ENCODE measurements at regions not wholly inside any gene's neighbourhood (a gene's known extent, or its start where the extent isn't known, plus 50 kb on each side); places are given as distances from the start of the nearest gene placed in this dataset.
"Not testable (repeated sequence)": the region's sequence is repeated elsewhere in the genome, so short reads cannot be mapped to it uniquely, and the experiment has no call there.

DNA sequence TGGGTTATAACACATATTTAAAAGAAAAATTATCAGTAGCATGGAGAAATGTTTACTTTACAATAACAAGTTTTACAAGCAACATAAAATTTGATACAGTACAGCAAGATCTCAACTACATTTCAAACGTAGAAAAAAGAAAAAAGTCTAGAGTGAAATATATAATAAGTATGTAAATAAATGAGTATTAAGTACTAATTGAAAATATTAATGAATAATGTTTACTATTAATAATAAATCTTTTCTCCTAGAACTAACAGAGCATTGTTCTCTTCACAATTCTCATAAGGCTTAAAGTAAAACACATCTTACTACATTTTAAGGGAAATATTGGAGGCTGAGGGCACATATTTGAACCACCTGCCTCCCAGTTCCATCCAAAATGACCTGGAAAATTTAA lies 72.1 kb downstream of the TMEM212 start:
- DNase-seq: no peak

DNA sequence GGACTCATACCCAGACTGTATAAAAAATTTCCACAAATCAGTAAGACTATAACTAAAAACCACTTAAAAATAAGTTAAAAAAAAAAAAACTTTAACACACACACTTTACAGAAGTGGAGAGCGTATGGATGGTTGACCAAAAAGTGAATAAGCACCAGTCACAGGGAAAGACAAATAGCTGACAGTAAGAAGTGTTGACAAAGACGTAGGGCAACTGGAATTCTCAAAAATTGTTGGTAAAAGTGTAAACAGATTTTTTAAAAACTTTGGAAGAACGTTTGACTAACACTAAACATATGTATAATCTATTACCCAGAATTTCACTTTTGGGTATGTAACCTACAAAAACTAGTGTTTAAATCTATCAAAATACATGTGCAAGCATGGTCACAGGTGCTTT lies 73.7 kb downstream of the TMEM212 start:
- no peak for DNase-seq

DNA sequence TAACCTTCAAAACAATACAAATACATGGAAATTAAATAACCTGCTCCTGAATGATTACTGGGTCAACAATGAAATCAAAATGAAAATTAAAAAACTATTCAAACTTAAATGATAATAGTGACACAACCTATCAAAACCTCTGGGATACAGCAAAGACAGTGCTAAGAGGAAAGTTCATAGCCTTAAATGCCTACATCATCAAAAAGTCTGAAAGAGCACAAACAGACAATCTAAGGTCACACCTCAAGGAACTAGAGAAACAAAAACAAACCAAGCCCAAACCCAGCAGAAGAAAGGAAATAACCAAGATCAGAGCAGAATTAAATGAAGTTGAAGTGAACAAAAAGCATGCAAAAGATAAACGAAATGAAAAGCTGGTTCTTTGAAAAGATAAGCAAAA lies 79.5 kb downstream of the TMEM212 start:
- DNase-seq: not testable (repeated sequence)

DNA sequence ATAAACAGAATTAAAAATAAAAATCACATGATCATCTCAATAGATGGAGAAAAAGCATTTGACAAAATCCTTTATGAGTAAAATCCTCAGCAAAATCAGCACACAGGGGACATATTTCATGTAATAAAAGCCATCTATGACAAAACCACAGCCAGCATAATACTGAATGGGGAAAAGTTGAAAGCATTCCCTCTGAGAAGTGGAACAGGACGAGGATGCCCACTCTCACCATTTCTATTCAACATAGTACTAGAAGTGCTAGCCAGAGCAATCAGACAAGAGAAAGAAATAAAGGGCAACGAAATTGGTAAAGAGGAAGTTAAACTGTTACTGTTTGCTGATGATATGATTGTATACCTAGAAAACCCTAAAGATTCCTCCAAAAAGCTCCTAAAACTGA lies 80.5 kb downstream of the TMEM212 start:
- DNase-seq: not testable (repeated sequence)

DNA sequence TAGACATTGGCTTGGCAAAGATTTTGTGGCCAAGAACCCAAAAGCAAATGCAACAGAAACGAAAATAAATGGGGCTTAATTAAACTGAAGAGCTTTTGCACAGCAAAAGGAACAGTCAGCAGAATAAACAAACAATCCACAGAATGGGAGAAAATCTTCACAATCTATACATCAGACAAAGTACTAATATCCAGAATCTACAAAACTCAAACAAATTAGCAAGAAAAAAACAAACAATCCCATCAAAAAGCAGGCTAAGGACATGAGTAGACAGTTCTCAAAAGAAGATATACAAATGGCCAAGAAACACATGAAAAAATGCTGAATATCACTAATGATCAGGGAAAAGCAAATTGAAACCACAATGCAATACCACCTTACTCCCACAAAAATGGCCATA lies 81.7 kb downstream of the TMEM212 start:
- not testable (repeated sequence) for DNase-seq

DNA sequence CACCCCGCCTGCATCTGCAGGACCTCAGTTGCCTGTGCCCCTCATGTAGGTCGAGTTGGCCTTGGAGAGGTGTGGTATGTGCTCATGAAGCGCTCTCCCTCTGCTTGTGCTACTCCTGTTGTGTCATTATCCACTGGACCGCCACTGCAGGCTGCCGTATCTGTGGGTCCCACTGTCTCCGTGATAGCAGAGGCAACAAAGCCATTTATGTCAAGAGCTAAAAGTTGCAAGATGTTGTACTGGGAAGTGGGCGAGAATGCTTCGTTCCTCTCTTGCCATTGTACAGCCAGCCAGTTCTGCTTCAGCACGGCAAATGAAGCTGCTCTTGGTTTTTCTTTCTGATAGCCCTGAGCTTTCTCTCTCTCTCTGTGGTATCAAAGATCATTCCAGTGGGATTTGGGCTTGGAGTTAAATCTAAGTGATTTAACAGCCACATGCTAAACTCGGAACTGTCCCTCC lies 89.0 kb downstream of the TMEM212 start:
- no peak for DNase-seq

DNA sequence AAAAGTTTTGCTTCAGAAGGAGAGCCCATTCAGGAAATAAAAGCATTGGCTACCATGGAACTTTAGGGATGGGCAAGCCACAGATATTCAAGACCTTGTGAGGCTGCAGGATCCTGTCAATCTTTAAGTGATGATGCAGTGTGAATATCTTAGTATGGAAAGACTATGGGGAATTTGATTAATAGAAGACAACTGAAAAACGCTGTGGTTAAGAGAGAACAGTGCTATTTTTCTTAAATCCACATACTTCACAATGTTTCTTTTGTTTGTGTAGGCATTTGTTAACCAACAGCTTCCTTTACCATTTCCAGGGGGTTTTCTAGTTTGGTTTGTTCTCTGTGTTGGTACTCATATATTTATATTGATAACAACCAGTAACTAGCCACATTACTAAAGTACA lies 90.3 kb downstream of the TMEM212 start:
- no peak for DNase-seq

DNA sequence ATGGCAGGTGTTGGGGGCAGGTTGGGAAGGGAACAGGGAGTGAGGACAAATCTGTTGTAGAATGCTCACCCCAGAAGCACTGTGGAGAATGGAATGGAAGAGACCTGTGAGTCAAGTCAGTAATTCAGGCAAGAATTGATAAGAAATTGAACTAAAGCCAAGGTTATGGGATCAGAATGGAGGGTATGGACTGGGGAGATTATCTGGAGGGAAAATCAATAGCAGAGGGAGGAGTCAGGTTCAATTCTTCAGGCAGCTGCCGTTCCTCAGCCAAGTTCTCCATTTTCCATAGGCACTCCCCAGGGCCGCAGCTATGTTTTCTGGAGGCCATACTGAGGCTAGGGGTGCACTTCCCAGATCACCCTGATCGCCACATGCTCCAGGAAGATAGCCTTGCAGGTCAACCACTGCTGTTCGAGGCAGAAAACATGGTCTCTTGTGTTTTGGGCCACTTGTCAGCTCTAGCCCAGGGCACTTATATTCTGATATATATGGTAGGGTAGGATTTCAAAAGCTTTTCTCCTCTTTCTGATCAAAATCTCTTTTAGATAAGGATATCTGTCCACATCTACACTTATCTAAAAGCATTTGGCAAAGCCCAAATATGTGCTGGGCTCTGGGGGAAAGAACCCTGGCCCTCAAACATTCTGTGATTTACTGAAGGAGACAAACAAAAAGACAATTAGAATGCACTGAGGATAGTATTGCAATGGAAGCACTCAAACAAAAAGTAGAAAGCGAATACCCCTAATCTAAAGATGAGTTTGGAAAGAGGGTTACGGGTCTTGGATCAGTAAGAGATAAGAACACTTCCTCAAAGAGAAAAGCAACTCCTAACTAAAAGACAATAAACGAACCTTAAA lies 92.3 kb downstream of the TMEM212 start:
- no peak for DNase-seq

DNA sequence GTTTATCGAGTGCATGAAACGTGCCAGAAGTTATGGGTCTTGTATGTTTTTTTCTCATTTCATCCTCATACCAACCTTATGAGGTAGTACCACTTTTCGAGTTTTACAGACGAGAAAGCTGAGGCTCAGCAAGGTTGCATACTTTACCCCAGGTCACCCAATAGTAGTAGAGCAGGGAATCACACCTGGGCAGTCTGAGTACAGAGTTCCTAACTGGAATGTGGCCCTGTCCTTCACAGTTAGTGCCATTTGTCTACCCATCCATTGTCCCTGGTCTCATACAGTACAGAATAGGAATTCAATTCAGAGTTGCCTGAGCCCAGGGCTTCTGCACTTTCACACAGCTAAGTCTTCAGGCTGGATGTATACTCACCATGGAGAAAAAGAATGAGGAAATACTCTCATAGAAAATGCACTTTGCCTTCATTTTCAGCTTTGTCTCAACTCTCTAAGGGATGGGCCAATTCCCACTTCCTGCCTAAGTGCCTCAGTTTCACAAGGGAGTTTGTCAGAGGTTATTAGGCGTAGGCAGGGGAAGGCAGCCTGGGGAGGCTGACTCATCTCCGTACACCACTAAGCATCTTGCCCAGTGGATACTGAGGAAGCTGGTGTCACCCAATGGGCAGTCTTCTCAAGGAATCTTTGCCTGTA lies 93.2 kb downstream of the TMEM212 start:
- DNase-seq: no peak

DNA sequence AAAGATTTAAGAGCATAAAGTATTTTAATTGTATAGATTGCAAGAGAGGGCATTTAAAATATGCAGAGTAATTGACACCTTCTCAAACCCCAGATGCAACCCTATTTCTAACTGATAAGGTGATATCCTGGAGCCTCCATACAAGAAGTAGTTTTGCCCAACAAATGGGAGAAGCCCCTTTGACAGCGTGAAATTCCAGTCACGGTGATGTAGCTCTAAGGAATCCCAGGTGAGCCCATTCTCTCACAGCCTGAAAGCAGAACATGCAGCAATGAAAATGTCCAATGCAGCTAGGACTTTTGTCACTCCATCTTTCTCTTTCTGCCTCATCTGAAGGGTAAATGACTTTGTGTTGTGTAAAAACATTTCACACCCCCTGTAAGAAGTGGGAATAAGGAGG lies 96.4 kb downstream of the TMEM212 start:
- DNase-seq: no peak

DNA sequence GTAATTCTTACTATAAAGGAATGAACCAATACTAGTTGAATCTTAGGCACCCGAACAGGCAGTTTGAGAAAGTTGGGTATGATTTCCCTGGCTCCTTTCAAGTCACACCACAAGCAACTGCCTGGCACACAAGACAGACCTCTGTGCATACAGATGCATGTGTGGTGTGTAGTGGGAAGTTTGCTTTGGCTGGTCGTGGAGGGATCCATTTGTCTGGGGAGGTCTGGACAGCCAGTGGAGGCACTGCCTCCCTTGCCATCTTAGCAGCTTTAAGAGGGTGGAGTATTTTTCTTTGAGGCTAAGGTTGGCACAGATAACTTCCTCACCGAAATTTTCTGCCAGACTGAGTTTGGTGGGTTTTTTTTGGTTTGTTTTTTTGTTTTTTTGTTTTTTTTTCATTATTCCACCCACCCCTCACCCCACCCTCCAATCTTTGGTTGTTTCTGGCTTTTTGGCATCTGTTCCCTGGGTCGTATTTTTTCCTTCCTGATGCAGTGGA lies 97.1 kb downstream of the TMEM212 start:
- DNase-seq: no peak

DNA sequence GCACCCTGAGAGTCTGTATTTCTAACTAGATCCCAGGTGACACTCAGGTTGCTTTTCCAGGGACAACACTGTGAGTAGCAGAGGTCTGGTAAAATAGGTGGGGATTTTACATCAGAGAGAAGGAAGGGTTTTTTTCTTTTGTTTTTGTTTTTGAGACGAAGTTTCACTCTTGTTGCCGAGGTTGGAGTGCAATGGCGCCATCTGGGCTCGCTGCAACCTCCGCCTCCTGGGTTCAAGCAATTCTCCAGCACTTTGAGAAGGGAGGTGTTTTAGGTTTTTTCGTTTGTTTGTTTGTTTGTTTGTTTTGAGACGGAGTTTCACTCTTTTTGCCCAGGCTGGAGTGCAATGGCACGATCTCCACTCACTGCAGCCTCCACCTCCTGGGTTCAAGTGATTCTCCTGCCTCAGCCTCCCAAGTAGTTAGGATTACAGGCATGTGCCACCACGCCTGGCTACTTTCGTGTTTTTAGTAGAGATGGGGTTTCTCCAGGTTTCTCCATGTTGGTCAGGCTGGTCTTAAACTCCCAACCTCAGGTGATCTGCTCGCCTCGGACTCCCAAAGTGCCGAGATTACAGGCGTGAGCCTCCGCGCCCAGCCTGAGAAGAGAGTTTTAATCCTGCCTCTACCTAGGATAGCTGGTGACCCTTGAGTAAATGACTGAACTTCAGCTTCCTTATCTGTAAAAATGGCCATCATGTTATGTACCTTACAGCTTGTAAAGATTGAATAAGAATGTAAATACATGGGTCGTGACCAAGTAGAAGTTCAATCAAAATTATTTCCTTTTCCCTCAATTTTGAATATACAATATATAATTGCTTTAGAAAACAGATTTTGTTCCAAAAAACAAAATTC lies 95.9 kb upstream of the FNDC3B start:
- DNase-seq: no peak

DNA sequence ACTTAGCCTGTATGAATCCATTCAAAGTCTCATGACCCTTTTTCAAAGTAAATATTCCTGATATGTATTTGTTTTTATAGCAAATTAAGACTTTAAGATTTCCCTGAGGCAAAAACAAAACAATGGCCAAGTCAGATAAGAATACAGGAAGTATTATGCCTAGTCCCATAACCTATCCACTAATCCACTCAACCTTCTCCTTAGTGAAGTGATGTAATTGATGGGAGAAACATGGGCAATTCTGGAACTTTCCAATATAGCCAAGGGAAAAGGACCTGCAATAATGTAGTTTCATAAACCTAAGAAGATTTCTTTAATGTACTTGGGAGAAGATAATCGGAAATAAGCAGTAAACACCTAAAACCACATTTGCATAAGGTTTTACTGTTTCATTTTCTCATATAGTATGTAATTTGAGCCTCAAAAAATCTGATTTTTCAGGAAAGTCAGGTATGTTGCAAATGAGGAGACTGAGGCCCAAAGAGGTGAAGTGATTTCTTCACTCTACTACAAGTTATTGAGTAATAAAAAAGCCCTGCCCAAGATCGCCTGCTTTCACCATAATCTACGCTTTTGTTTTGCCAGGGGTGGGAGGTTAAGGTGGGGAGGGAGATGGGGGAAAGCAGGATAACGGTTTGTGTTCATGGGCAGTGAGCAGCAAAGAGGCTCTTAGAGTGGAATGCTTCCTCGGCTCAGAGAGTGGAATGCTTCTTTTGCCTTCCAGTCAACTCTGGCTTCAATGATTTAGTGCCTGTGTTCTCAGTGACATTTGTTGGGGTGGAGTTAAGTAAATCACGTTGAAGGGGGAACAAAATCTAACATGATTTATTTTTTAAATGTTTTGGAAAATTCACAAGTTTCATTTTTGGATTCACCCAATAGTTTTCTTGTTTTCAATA lies 95.0 kb upstream of the FNDC3B start:
- DNase-seq: no peak

DNA sequence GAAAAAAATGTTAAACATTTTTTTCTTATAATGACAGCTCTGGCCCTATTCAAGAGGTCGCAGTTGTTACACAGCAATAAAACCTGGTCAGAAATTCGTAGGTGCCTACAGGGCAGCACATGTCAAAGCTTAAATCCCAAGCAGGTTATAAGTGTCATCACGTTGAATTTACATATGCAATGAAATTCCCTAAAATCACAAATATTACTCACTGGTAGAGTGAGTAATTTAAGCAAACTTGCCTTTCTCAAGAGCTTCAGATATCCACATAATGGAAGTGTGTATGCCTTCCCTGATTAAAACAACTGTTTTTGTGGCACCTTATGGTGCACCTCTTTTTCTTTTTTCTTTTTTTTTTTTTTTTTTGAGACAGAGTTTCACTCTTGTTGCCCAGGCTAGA lies 90.7 kb upstream of the FNDC3B start:
- DNase-seq: no peak

DNA sequence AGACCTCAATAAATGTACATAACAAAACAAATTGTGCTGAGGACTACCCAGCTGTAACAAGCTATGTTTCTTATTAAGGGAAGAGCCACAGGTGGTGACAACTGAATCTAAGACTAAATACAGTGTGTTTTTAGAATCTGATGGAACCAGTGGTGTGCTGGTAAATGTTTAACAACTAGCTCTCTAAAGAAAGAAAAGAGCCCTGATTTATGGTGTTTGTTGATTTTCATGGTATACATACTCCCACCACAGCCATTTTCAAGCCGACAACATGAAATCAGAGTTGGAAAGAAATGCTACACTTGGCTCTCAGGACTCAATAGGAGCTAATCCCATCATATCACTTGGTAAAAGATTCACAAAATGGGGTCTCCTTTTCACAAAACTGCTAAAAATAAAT lies 89.8 kb upstream of the FNDC3B start:
- no peak for DNase-seq

DNA sequence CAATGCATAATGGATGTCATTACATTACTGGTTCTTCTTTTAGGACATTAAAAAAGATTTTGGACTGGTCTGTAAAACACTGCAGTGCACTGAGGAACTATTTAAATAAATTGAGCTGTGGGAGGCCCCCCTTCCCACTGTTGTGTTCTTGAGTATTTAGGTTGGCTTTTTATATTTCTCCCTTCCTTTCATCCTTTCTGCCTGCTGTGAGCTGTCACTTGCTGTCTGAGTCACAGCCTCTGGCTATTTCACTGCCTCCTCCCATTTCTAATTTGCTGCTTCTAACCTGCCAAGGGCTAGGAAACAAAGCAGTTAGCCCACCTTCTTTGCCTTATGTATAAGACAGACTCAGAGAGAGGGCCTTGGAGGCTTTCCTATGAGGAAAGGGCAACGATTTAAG lies 89.0 kb upstream of the FNDC3B start:
- DNase-seq: no peak

DNA sequence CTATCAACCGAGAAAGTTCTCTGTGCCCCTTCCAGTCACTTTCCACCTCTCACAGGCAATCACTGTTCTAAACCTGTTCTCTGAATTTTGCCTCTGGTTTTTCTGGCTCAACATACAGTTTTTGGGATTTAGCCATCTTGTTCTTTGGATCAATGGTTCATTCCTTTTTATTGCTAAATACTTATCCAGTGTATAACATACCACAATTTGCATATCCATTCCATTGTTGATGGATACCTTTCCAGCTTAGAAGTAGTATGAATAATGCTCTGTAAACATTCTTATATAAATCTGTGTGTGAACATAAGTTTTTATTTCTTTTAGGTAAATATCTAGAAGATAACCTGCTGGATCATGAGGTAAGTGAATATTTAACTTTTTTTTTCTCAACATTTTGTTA lies 87.8 kb upstream of the FNDC3B start:
- DNase-seq: no peak

DNA sequence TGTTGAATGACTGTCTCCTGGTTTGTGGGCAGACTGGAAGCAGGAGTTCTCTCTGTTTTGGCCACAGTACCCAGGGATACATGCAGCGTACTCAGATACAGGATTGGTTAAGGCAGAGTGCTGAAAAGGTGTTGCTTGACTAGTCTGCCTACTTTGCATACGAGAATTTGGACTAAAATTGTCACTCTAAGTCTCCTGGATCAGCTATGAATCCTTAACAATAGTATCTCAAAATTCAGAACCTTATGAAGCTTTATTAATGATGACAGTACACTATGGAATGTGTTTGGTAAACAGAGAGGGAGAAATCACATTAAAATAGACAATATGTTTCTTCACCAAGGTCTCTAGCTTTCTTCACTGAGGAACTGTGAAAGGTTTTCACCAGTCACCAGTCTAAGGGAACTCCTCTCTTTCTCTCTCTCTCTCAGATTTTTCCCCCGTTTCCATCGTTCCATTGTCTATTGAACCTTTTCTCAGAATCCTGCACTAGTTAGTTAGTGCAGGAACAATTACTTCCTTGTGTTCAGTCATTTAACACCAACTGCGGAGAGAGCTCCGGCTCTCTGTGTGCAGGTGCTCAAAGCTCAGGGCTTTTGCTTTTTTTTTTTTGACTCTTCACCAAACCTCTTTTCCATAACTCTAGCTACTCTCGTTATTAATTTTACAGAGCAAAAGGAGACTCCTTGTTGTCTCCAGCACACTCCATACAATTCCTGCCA lies 85.9 kb upstream of the FNDC3B start:
- no peak for DNase-seq

DNA sequence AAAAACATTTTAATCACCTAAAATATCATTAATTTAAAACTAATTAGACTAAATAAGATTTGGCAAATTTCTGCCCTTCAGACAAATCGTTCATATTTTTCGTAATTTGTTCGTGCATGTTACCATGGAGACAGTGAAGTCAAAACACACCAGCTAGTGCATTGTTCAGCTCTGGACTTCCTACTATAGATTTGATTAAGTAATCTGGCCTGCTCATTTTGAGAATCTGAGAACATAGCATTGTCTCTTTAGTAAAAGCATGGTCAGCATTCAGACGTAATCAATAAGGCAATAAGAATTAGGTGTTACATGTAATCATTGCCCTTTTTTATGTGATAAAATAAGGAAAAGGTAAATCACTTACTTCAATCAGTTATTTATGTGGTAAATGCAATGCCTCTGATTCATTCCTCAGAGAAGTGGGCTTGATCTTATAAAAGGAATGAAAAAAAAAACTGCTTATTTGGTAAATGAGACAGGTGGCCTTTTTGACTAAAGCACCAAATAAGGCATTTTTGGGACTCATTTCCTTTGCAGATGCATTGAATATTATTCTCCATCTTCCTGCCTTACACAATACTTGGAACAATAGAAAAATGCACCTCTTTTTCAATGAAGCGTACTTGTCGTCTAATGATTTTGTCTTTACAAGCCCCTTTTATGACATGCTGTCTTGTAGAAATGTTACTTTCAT lies 84.5 kb upstream of the FNDC3B start:
- no peak for DNase-seq

DNA sequence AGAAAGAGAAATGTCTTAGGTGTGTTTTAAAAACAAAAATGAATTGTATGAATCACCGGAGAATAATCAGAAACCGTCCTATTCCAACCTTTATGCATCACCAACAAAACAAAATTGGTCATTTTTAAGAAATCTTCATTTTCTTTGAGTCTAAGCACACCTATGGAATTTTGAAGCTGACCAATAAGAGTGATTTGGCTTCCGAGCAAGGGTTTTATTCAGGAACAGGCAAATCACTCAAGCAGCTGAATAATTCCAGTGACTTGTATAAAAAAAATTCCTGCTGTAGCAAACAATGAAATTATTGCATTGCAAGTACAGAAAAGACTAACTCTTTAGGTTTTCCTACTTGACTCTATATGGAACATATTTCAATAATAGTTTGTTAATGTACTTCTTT lies 83.8 kb upstream of the FNDC3B start:
- DNase-seq: no peak

DNA sequence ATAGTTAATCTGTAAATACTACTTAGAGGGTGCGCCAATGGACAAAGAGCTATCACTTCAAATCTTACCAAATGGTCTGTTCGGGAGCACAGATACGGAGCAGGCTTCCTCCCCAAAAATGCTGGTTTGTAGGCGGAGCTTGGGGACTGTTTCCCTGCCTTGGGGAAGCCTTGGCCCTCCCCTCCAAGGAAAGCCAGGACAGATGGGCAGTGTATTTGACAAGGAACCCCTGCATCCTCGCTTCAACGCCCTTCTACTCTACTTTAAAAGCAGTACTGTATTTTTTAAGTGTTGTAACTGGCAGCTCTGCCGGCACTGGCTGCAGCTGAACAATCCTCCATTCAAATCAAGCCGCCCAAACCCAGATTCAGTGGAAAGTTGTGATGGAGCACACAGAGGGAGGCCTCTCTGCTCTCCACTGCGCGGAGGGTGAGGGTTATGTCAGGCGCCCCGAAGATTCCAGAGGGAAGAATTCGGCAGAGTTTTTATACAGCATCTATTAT lies 83.1 kb upstream of the FNDC3B start:
- DNase-seq: no peak

Measured in CD4-positive, alpha-beta T cell treated with Interleukin-21 for 1 hour (primary cell).